Keratinocyte (primary cell): ENCODE measurements at regions not wholly inside any gene's neighbourhood (a gene's known extent, or its start where the extent isn't known, plus 50 kb on each side); places are given as distances from the start of the nearest gene placed in this dataset.
"Not testable (repeated sequence)": the region's sequence is repeated elsewhere in the genome, so short reads cannot be mapped to it uniquely, and the experiment has no call there.

ENCODE experiments used
- DNase-seq: peaks from one replicate; pipeline ENCODE4 v3.0.0-alpha.2; 2011; ENCODE audit warnings: low read depth, missing footprints, low spot score
- FAIRE-seq: peaks from 2 replicates; lab custom pipeline; 2011; peaks lifted over from hg19 to GRCh38; lab: Jason Lieb, UNC
- H2AFZ ChIP-seq: 2 replicates; pipeline ENCODE4 v1.6.0; 2012; ENCODE audit warnings: low read length, control low read depth, inconsistent platforms; ENCODE audit not compliant: control insufficient read depth
- H3K27ac ChIP-seq: 2 replicates; pipeline ENCODE4 v1.5.1; 2011; ENCODE audit warnings: low read length; ENCODE audit not compliant: control insufficient read depth, insufficient read depth
- H3K27me3 ChIP-seq: 3 replicates; pipeline ENCODE4 v1.6.0; 2011; ENCODE audit warnings: low read length; ENCODE audit not compliant: control insufficient read depth, insufficient read depth; ENCODE audit errors: extremely low read depth
- H3K36me3 ChIP-seq, 2 experiments: 2 replicates in 1 of 2; 3 replicates in 1 of 2; pipeline ENCODE4 v1.5.1; 2011; ENCODE audit warnings: low read length in 2 of 2, mild to moderate bottlenecking in 1 of 2; ENCODE audit not compliant: control insufficient read depth in 2 of 2, insufficient read depth in 2 of 2; ENCODE audit errors: extremely low read depth in 1 of 2
- H3K4me1 ChIP-seq: 3 replicates; pipeline ENCODE4 v1.5.1; 2011; ENCODE audit warnings: low read length; ENCODE audit not compliant: control insufficient read depth, insufficient read depth; ENCODE audit errors: extremely low read depth
- H3K4me2 ChIP-seq: 3 replicates; pipeline ENCODE4 v1.6.0; 2011; ENCODE audit warnings: low read depth, low read length; ENCODE audit not compliant: control insufficient read depth, insufficient read depth; ENCODE audit errors: extremely low read depth
- H3K4me3 ChIP-seq, 3 experiments: fragments of 200-600 bp in 1 of 3; sonication (generic) in 1 of 3; 2 replicates in 2 of 3; 3 replicates in 1 of 3; pipeline ENCODE4 v1.5.1; 2011 to 2016; ENCODE audit warnings: low read length in 3 of 3, mild to moderate bottlenecking in 3 of 3, control low read depth in 2 of 3, inconsistent platforms in 1 of 3, low read depth in 1 of 3, mixed read lengths in 1 of 3, mixed run types in 1 of 3, moderate library complexity in 1 of 3; ENCODE audit not compliant: control insufficient read depth in 2 of 3, insufficient read depth in 2 of 3; ENCODE audit errors: extremely low read depth in 1 of 3
- H3K79me2 ChIP-seq: 2 replicates; pipeline ENCODE4 v1.6.0; 2012; ENCODE audit warnings: low read length; ENCODE audit not compliant: control insufficient read depth, insufficient read depth
- H3K9ac ChIP-seq: 3 replicates; pipeline ENCODE4 v1.6.0; 2011; ENCODE audit warnings: low read length; ENCODE audit not compliant: control insufficient read depth, insufficient read depth; ENCODE audit errors: extremely low read depth
- H3K9me1 ChIP-seq: 3 replicates; pipeline ENCODE4 v1.6.0; 2011; ENCODE audit warnings: low read length; ENCODE audit not compliant: control insufficient read depth, insufficient read depth; ENCODE audit errors: extremely low read depth
- H3K9me3 ChIP-seq: 2 replicates; pipeline ENCODE4 v1.5.1; 2012; ENCODE audit warnings: low read depth, low read length; ENCODE audit not compliant: control insufficient read depth
- H4K20me1 ChIP-seq: 3 replicates; pipeline ENCODE4 v1.6.0; 2011; ENCODE audit warnings: low read length; ENCODE audit not compliant: control insufficient read depth, insufficient read depth; ENCODE audit errors: extremely low read depth
- EZH2 ChIP-seq: IDR thresholded peaks from one replicate; pipeline ENCODE4 v1.6.1; 2012; ENCODE audit warnings: inconsistent platforms, mild to moderate bottlenecking, low read length, moderate library complexity
- dilution Hi-C: fragments of 300-500 bp; cut with MboI; formaldehyde crosslinking; loops from one replicate; pipeline ENCODE4 v1.7.0; 2020; ENCODE audit warnings: low sequenced_read_pairs; ENCODE audit not compliant: extremely low pct_ligation_motif_present
- TF ChIP-seq, protein P1 (sequence below), 3 experiments: IDR thresholded peaks in 1 of 3; conservative IDR thresholded peaks in 1 of 3; optimal IDR thresholded peaks in 1 of 3; 2 replicates in 2 of 3; 3 replicates in 1 of 3; pipeline versions ENCODE3 to v1.5.1; 2011; ENCODE audit warnings: low read length in 3 of 3, mild to moderate bottlenecking in 3 of 3, moderate library complexity in 2 of 3, control low read depth in 1 of 3, inconsistent platforms in 1 of 3; ENCODE audit not compliant: insufficient read depth in 2 of 3; ENCODE audit errors: extremely low read depth in 1 of 3

DNA sequence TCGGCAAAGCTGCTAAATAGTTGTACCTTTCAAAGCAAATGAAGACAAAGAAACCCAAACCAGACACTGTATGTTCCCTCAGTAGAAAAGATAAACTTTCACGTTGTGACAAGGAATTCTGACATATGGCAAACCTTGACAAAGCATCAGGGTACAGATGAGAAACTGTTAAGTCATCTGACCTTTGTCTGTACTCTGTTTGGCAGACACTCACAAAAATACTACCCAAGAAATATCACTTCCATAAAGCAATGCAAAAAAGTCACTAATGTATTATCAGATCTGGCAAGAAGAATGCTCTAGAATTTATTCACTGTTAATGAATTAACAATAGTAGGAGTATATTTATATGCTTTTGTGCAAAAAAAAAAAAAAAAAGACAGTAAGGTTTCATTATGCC, 843.7 kb downstream of the DIAPH3 start:
- Histone ChIP-seq H2AFZ (no peak overlapping the region), H3K4me2 (no peak overlapping the region), H3K79me2 (no peaks in the 10 kb centered on the region), H3K36me3 (no peaks in the 10 kb centered on the region), H3K9me3 (no peaks in the 10 kb centered on the region), H3K27me3 (no peaks in the 10 kb centered on the region), H3K4me3 (no peak overlapping the region), H3K4me1 (no peaks in the 10 kb centered on the region), H3K27ac (no peak overlapping the region), H3K9me1 (no peaks in the 10 kb centered on the region), H4K20me1 (no peaks in the 10 kb centered on the region), H3K9ac (no peak overlapping the region)
- FAIRE-seq (no peak), DNase-seq (no peak)
- no peak for TF ChIP-seq EZH2
- TF ChIP-seq, protein P1, sequence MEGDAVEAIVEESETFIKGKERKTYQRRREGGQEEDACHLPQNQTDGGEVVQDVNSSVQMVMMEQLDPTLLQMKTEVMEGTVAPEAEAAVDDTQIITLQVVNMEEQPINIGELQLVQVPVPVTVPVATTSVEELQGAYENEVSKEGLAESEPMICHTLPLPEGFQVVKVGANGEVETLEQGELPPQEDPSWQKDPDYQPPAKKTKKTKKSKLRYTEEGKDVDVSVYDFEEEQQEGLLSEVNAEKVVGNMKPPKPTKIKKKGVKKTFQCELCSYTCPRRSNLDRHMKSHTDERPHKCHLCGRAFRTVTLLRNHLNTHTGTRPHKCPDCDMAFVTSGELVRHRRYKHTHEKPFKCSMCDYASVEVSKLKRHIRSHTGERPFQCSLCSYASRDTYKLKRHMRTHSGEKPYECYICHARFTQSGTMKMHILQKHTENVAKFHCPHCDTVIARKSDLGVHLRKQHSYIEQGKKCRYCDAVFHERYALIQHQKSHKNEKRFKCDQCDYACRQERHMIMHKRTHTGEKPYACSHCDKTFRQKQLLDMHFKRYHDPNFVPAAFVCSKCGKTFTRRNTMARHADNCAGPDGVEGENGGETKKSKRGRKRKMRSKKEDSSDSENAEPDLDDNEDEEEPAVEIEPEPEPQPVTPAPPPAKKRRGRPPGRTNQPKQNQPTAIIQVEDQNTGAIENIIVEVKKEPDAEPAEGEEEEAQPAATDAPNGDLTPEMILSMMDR (optimal IDR thresholded peaks at IDR 0.05 in 1 of 3, IDR thresholded peaks at IDR 0.05 in 1 of 3, conservative IDR thresholded peaks at IDR 0.05 in 1 of 3; ENCODE audit: extremely low read depth in 1 of 3, insufficient read depth in 2 of 3, low read length in 3 of 3): no peak
- dilution Hi-C loops: no loop called here

- dilution Hi-C loops, H2AFZ ChIP-seq, H4K20me1 ChIP-seq, H3K9ac ChIP-seq, H3K36me3 ChIP-seq, H3K27ac ChIP-seq, H3K27me3 ChIP-seq, H3K79me2 ChIP-seq, DNase-seq, H3K4me3 ChIP-seq, H3K4me1 ChIP-seq, H3K4me2 ChIP-seq, H3K9me3 ChIP-seq, FAIRE-seq, H3K9me1 ChIP-seq: not testable (repeated sequence)
Measured at GRCh38 chr13:59324401-59324800, 839.3 kb downstream of the DIAPH3 start.

GRCh38 chr13:59326717-59327116, 837.0 kb downstream of the DIAPH3 start:
- TF ChIP-seq, protein P1 (optimal IDR thresholded peaks at IDR 0.05 in 1 of 3, IDR thresholded peaks at IDR 0.05 in 1 of 3, conservative IDR thresholded peaks at IDR 0.05 in 1 of 3; ENCODE audit: extremely low read depth in 1 of 3, insufficient read depth in 2 of 3, low read length in 3 of 3): no peak
- TF ChIP-seq EZH2: no peak
- dilution Hi-C loops: no loop called here
- no peaks in the 10 kb centered on the region for H3K4me1 ChIP-seq
- no peak overlapping the region for H3K4me3 ChIP-seq
- H3K36me3 ChIP-seq: no peaks in the 10 kb centered on the region
- H3K9me1 ChIP-seq: no peaks in the 10 kb centered on the region
- DNase-seq (no peak), FAIRE-seq (no peak)
- H4K20me1 ChIP-seq: no peaks in the 10 kb centered on the region
- H3K27me3 ChIP-seq: no peaks in the 10 kb centered on the region
- no peaks in the 10 kb centered on the region for H3K79me2 ChIP-seq
- H3K9me3 ChIP-seq: no peaks in the 10 kb centered on the region
- H3K4me2 ChIP-seq: no peak overlapping the region
- H3K27ac ChIP-seq: no peak overlapping the region
- no peak overlapping the region for H3K9ac ChIP-seq
- no peak overlapping the region for H2AFZ ChIP-seq
